ENCODE measurements at regions not wholly inside any gene's neighbourhood (a gene's known extent, or its start where the extent isn't known, plus 50 kb on each side); places are given as distances from the start of the nearest gene placed in this dataset.

- no peak for TF ChIP-seq CTCF (IDR thresholded peaks at IDR 0.05; ENCODE audit: low read depth, low read length)
- TF ChIP-seq EZH2phosphoT487 (IDR thresholded peaks at IDR 0.05; ENCODE audit: low read depth): no peak
These were observed 77.0 kb upstream of the FXR1 start for GRCh38 chr3:180835501-180835900.
